NB4 (cell line): ENCODE measurements at regions not wholly inside any gene's neighbourhood (a gene's known extent, or its start where the extent isn't known, plus 50 kb on each side); places are given as distances from the start of the nearest gene placed in this dataset.

ENCODE experiments used
- MYC ChIP-seq: IDR thresholded peaks from 2 replicates; pipeline ENCODE4 v1.6.1; 2011; ENCODE audit warnings: low read depth, low read length
- POLR2A ChIP-seq: IDR thresholded peaks from 2 replicates; pipeline ENCODE4 v1.6.1; 2011; ENCODE audit warnings: mild to moderate bottlenecking; ENCODE audit not compliant: insufficient read length; ENCODE audit errors: extremely low read depth
- TF ChIP-seq, protein P1 (sequence below): IDR thresholded peaks from one replicate; pipeline ENCODE4 v1.5.1; 2012; ENCODE audit warnings: low read depth, low read length
- TF ChIP-seq, protein P2 (sequence below): IDR thresholded peaks from 2 replicates; pipeline ENCODE4 v1.6.1; 2011; ENCODE audit warnings: low read depth, low read length

DNA sequence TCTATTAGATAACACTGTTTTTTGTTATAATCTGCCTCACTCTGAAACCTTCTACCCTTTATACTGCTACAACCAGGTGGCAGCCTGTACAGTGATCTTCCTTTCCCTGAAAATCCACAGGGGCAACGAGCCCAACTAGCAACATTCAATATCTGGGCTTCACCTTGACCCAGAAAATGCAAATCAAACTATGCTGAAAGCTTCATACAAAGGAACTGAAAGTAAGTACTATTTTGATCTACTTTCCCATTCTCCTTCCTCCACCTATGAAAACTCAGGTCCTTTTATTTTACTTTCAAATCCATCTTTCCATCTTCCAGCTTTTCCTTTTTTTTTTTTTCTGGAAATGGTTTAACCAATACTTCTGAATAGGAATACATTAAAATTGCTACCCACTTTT, 175.8 kb upstream of the CCDC150 start:
- TF ChIP-seq, protein P1, sequence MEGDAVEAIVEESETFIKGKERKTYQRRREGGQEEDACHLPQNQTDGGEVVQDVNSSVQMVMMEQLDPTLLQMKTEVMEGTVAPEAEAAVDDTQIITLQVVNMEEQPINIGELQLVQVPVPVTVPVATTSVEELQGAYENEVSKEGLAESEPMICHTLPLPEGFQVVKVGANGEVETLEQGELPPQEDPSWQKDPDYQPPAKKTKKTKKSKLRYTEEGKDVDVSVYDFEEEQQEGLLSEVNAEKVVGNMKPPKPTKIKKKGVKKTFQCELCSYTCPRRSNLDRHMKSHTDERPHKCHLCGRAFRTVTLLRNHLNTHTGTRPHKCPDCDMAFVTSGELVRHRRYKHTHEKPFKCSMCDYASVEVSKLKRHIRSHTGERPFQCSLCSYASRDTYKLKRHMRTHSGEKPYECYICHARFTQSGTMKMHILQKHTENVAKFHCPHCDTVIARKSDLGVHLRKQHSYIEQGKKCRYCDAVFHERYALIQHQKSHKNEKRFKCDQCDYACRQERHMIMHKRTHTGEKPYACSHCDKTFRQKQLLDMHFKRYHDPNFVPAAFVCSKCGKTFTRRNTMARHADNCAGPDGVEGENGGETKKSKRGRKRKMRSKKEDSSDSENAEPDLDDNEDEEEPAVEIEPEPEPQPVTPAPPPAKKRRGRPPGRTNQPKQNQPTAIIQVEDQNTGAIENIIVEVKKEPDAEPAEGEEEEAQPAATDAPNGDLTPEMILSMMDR, result no peak
- TF ChIP-seq POLR2A (no peak), MYC (no peak)
- TF ChIP-seq, protein P2, sequence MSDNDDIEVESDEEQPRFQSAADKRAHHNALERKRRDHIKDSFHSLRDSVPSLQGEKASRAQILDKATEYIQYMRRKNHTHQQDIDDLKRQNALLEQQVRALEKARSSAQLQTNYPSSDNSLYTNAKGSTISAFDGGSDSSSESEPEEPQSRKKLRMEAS, result no peak
